ENCODE measurements at regions not wholly inside any gene's neighbourhood (a gene's known extent, or its start where the extent isn't known, plus 50 kb on each side); places are given as distances from the start of the nearest gene placed in this dataset.
"Not testable (repeated sequence)": the region's sequence is repeated elsewhere in the genome, so short reads cannot be mapped to it uniquely, and the experiment has no call there.

DNA sequence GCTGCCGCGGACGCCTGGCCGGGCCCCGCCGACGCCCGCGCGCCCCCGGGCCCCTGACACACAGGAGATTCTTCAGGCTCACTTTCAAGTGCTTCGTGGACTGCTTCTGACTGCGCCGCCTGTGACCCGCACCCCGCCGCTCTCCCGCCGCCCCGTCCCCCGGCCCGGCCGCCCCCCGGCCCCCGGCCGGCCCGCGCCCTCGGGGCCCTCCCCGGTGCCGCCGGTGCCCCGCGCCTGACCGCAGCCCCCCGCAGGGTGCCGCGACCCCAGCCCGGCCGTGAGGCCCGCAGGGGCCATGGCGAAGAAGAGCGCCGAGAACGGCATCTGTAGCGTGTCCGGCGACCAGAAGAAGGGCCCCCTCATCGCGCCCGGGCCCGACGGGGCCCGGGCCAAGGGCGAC, 516.3 kb downstream of the TP53TG3F start:
- H3K9me3 ChIP-seq (replicated peaks; ENCODE audit: control insufficient read depth, insufficient read depth, low read length); RAD21 ChIA-PET (ENCODE audit: unreplicated experiment); H3K36me3 ChIP-seq (ENCODE audit: control insufficient read depth in 2 of 2, insufficient read depth in 2 of 2, low read length in 1 of 2); CTCF ChIA-PET; H3K4me3 ChIP-seq; H3K9ac ChIP-seq (ENCODE audit: control insufficient read depth, insufficient read depth, low read length); H3K79me2 ChIP-seq (ENCODE audit: control insufficient read depth, insufficient read depth, low read length); ATAC-seq; SMC1A ChIA-PET (ENCODE audit: uncharacterized antibody, unreplicated experiment); in situ Hi-C loops (cut with MboI); BruUV-seq (replicated peaks); H3K4me2 ChIP-seq (ENCODE audit: control insufficient read depth, insufficient read depth); POLR2A ChIA-PET; intact Hi-C loops (cut with micrococcal nuclease; ENCODE audit: unreplicated experiment); H3K27ac ChIP-seq (ENCODE audit: control insufficient read depth, insufficient read depth); H3K4me1 ChIP-seq (ENCODE audit: control insufficient read depth, insufficient read depth, low read length); DNase-seq (ENCODE audit: low read depth, low spot score); H3K27me3 ChIP-seq (replicated peaks in 1 of 2; ENCODE audit: control insufficient read depth in 2 of 2, insufficient read depth in 2 of 2, low read length in 1 of 2); H4K20me1 ChIP-seq (ENCODE audit: control insufficient read depth, insufficient read depth); FAIRE-seq; H2AFZ ChIP-seq (ENCODE audit: control insufficient read depth, low read depth, low read length): not testable (repeated sequence)
- WGBS (ENCODE audit: insufficient coverage, insufficient replicate concordance, low lambda C conversion rate, missing lambda C conversion rate): no CpG with 5 or more reads among the region's 55 CpGs

GRCh38 chr16:33976521-33976920, 517.1 kb downstream of the TP53TG3F start:
- POLR2A ChIA-PET: not testable (repeated sequence)

DNA sequence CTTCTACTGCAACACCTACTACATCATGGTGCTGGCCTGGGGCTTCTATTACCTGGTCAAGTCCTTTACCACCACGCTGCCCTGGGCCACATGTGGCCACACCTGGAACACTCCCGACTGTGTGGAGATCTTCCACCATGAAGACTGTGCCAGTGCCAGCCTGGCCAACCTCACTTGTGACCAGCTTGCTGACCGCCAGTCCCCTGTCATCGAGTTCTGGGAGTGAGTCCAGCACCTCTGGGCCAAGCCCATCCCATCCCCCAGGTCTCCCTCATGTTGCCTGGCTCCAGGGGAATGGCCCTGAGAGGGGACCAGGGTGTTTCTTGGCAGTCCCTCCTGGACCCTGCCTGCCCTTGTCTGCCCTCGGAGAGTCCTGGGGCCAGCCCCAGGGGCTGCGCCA, 519.4 kb downstream of the TP53TG3F start:
- H3K36me3 ChIP-seq (ENCODE audit: control insufficient read depth in 2 of 2, insufficient read depth in 2 of 2, low read length in 1 of 2); DNase-seq (ENCODE audit: low read depth, low spot score); H3K4me1 ChIP-seq (ENCODE audit: control insufficient read depth, insufficient read depth, low read length); H3K4me2 ChIP-seq (ENCODE audit: control insufficient read depth, insufficient read depth); H3K79me2 ChIP-seq (ENCODE audit: control insufficient read depth, insufficient read depth, low read length); RAD21 ChIA-PET (ENCODE audit: unreplicated experiment); SMC1A ChIA-PET (ENCODE audit: uncharacterized antibody, unreplicated experiment); POLR2A ChIA-PET; H3K4me3 ChIP-seq; FAIRE-seq; H4K20me1 ChIP-seq (ENCODE audit: control insufficient read depth, insufficient read depth); BruUV-seq (replicated peaks); H3K27ac ChIP-seq (ENCODE audit: control insufficient read depth, insufficient read depth); CTCF ChIA-PET; H3K9ac ChIP-seq (ENCODE audit: control insufficient read depth, insufficient read depth, low read length); intact Hi-C loops (cut with micrococcal nuclease; ENCODE audit: unreplicated experiment); H3K9me3 ChIP-seq (replicated peaks; ENCODE audit: control insufficient read depth, insufficient read depth, low read length); ATAC-seq; H2AFZ ChIP-seq (ENCODE audit: control insufficient read depth, low read depth, low read length); H3K27me3 ChIP-seq (replicated peaks in 1 of 2; ENCODE audit: control insufficient read depth in 2 of 2, insufficient read depth in 2 of 2, low read length in 1 of 2); in situ Hi-C loops (cut with MboI): not testable (repeated sequence)
- no CpG with 5 or more reads among the region's 6 CpGs for WGBS (ENCODE audit: insufficient coverage, insufficient replicate concordance, low lambda C conversion rate, missing lambda C conversion rate)

More at GRCh38 chr16:33976521-33976920, 517.1 kb downstream of the TP53TG3F start:
- H3K27ac ChIP-seq (ENCODE audit: control insufficient read depth, insufficient read depth); intact Hi-C loops (cut with micrococcal nuclease; ENCODE audit: unreplicated experiment); FAIRE-seq; RAD21 ChIA-PET (ENCODE audit: unreplicated experiment); H3K4me2 ChIP-seq (ENCODE audit: control insufficient read depth, insufficient read depth); H3K27me3 ChIP-seq (replicated peaks in 1 of 2; ENCODE audit: control insufficient read depth in 2 of 2, insufficient read depth in 2 of 2, low read length in 1 of 2); H3K79me2 ChIP-seq (ENCODE audit: control insufficient read depth, insufficient read depth, low read length); H4K20me1 ChIP-seq (ENCODE audit: control insufficient read depth, insufficient read depth); H3K9me3 ChIP-seq (replicated peaks; ENCODE audit: control insufficient read depth, insufficient read depth, low read length); in situ Hi-C loops (cut with MboI); H3K4me1 ChIP-seq (ENCODE audit: control insufficient read depth, insufficient read depth, low read length); ATAC-seq; BruUV-seq (replicated peaks); CTCF ChIA-PET; H3K9ac ChIP-seq (ENCODE audit: control insufficient read depth, insufficient read depth, low read length); DNase-seq (ENCODE audit: low read depth, low spot score); H2AFZ ChIP-seq (ENCODE audit: control insufficient read depth, low read depth, low read length); H3K4me3 ChIP-seq; SMC1A ChIA-PET (ENCODE audit: uncharacterized antibody, unreplicated experiment); H3K36me3 ChIP-seq (ENCODE audit: control insufficient read depth in 2 of 2, insufficient read depth in 2 of 2, low read length in 1 of 2): not testable (repeated sequence)
- WGBS (ENCODE audit: insufficient coverage, insufficient replicate concordance, low lambda C conversion rate, missing lambda C conversion rate): no CpG with 5 or more reads among the region's 25 CpGs

DNA sequence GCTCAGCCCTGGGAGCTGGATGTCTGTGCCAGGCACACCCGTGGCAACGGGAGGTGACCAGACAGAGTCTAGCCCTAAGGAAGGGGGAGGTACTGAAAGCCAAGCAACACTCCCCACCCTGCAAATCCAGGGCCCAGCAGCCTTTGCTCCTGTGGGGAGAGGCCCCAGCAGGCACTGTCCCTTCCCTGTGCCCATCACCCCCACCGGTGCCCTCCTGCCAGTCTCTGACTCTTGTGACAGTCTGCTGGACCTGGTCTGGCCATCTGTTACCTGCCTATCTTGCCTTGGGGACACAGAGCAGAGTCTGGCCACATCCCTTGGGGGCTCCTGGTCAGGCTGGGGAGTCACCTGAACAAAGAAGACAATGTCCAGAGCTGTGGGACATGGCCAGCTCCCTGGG, 520.2 kb downstream of the TP53TG3F start:
- H3K9me3 ChIP-seq (replicated peaks; ENCODE audit: control insufficient read depth, insufficient read depth, low read length); H2AFZ ChIP-seq (ENCODE audit: control insufficient read depth, low read depth, low read length); H4K20me1 ChIP-seq (ENCODE audit: control insufficient read depth, insufficient read depth); H3K4me1 ChIP-seq (ENCODE audit: control insufficient read depth, insufficient read depth, low read length); ATAC-seq; RAD21 ChIA-PET (ENCODE audit: unreplicated experiment); H3K27ac ChIP-seq (ENCODE audit: control insufficient read depth, insufficient read depth); intact Hi-C loops (cut with micrococcal nuclease; ENCODE audit: unreplicated experiment); CTCF ChIA-PET; H3K27me3 ChIP-seq (replicated peaks in 1 of 2; ENCODE audit: control insufficient read depth in 2 of 2, insufficient read depth in 2 of 2, low read length in 1 of 2); SMC1A ChIA-PET (ENCODE audit: uncharacterized antibody, unreplicated experiment); POLR2A ChIA-PET; FAIRE-seq; BruUV-seq (replicated peaks); H3K4me3 ChIP-seq; H3K9ac ChIP-seq (ENCODE audit: control insufficient read depth, insufficient read depth, low read length); H3K4me2 ChIP-seq (ENCODE audit: control insufficient read depth, insufficient read depth); H3K36me3 ChIP-seq (ENCODE audit: control insufficient read depth in 2 of 2, insufficient read depth in 2 of 2, low read length in 1 of 2); DNase-seq (ENCODE audit: low read depth, low spot score); in situ Hi-C loops (cut with MboI); H3K79me2 ChIP-seq (ENCODE audit: control insufficient read depth, insufficient read depth, low read length): not testable (repeated sequence)
- no CpG with 5 or more reads among the region's 3 CpGs for WGBS (ENCODE audit: insufficient coverage, insufficient replicate concordance, low lambda C conversion rate, missing lambda C conversion rate)
